ENCODE measurements at regions not wholly inside any gene's neighbourhood (a gene's known extent, or its start where the extent isn't known, plus 50 kb on each side); places are given as distances from the start of the nearest gene placed in this dataset.
A peak's percentile ranks its signal among the peaks of the same experiment; 100 is the strongest.

DNA sequence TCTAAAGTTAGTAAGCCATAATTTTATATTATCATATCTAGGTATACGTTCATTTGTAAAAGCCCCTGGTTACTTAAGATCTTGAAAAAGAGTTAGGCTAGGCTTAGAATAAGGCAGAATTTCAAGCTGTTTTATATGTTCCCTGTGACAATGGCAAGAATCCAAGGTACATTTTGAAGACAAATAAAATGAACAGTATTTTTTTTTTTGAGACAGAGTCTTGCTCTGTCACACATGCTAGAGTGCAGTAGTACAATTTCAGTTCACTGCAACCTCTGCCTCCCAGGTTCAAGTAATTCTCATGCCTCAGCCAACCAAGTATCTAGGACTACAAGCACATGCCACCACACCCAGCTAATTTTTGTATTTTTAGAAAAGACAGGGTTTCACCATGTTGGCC is 139.2 kb downstream of the DUSP6 start:
- H3K27me3 Mint-ChIP-seq (ENCODE audit: low read depth): no peaks in the 10 kb centered on the region
- TF ChIP-seq, protein P1, sequence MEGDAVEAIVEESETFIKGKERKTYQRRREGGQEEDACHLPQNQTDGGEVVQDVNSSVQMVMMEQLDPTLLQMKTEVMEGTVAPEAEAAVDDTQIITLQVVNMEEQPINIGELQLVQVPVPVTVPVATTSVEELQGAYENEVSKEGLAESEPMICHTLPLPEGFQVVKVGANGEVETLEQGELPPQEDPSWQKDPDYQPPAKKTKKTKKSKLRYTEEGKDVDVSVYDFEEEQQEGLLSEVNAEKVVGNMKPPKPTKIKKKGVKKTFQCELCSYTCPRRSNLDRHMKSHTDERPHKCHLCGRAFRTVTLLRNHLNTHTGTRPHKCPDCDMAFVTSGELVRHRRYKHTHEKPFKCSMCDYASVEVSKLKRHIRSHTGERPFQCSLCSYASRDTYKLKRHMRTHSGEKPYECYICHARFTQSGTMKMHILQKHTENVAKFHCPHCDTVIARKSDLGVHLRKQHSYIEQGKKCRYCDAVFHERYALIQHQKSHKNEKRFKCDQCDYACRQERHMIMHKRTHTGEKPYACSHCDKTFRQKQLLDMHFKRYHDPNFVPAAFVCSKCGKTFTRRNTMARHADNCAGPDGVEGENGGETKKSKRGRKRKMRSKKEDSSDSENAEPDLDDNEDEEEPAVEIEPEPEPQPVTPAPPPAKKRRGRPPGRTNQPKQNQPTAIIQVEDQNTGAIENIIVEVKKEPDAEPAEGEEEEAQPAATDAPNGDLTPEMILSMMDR (IDR thresholded peaks at IDR 0.05; ENCODE audit: unreplicated experiment in 3 of 3): no peak
- H3K27ac Mint-ChIP-seq: no peak overlapping the region
- no peaks in the 10 kb centered on the region for H3K9me3 Mint-ChIP-seq
- no peaks in the 10 kb centered on the region for H3K4me1 Mint-ChIP-seq
- no peak overlapping the region for H3K4me3 Mint-ChIP-seq
- no peaks in the 10 kb centered on the region for H3K36me3 Mint-ChIP-seq (ENCODE audit: low read depth)

DNA sequence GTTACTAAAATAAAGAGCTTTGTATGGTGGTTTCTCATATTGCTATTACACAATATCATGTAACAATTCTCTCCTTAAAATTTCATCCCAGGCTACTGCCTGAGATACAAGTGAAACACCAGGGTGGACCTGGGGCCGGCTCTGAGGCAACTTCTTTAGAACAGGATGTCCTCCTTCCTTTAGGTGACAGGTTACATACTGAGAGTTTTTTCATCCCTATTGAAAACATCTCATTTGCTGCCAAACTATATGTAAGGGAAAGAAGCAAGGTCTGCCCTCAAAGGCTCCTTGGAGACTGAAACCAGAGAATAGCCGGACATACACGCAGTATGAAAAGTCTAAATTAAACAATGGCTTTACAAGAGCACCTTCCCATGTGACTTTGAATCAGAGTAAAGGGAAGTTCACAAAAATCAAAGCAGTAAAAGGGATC is 139.9 kb downstream of the DUSP6 start:
- H3K9me3 Mint-ChIP-seq: no peaks in the 10 kb centered on the region
- no peaks in the 10 kb centered on the region for H3K27me3 Mint-ChIP-seq (ENCODE audit: low read depth)
- TF ChIP-seq, protein P1 (IDR thresholded peaks at IDR 0.05; ENCODE audit: unreplicated experiment in 3 of 3): no peak
- H3K4me1 Mint-ChIP-seq: no peaks in the 10 kb centered on the region
- no peak overlapping the region for H3K4me3 Mint-ChIP-seq
- no peaks in the 10 kb centered on the region for H3K36me3 Mint-ChIP-seq (ENCODE audit: low read depth)
- H3K27ac Mint-ChIP-seq: peak overlapping the region in 1 of 3 experiments; percentile 27

- H3K9me3 Mint-ChIP-seq: no peaks in the 10 kb centered on the region
- no peak overlapping the region for H3K27ac Mint-ChIP-seq
- H3K36me3 Mint-ChIP-seq (ENCODE audit: low read depth): no peaks in the 10 kb centered on the region
- no peak overlapping the region for H3K4me3 Mint-ChIP-seq
- no peaks in the 10 kb centered on the region for H3K27me3 Mint-ChIP-seq (ENCODE audit: low read depth)
- H3K4me1 Mint-ChIP-seq: no peaks in the 10 kb centered on the region
- TF ChIP-seq, protein P1 (IDR thresholded peaks at IDR 0.05; ENCODE audit: unreplicated experiment in 3 of 3): no peak
These were observed 140.8 kb downstream of the DUSP6 start for GRCh38 chr12:89211456-89211855.

DNA sequence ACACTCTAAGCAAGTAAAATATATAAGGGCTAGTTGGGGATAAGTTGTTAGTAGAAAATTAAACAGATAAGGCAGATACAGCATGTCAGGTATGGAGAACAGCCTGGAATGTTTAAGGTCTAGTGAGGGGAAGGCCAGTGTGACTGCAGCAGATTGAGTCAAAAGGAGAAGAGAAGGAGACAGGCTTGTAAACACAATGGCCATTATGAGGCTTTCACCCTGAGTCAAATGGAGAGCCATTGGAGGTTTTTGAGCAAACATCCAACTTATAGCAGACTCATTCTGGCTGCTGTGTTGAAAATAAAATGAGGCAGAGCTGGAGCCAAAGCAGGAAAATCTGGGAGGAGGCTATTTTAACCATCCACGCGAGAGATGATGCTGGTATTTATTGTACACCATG is 142.0 kb downstream of the DUSP6 start:
- no peaks in the 10 kb centered on the region for H3K9me3 Mint-ChIP-seq
- no peaks in the 10 kb centered on the region for H3K27me3 Mint-ChIP-seq (ENCODE audit: low read depth)
- H3K4me1 Mint-ChIP-seq: no peaks in the 10 kb centered on the region
- no peak overlapping the region for H3K4me3 Mint-ChIP-seq
- TF ChIP-seq, protein P1 (IDR thresholded peaks at IDR 0.05; ENCODE audit: unreplicated experiment in 3 of 3): no peak
- H3K36me3 Mint-ChIP-seq (ENCODE audit: low read depth): no peaks in the 10 kb centered on the region
- H3K27ac Mint-ChIP-seq: no peak overlapping the region

DNA sequence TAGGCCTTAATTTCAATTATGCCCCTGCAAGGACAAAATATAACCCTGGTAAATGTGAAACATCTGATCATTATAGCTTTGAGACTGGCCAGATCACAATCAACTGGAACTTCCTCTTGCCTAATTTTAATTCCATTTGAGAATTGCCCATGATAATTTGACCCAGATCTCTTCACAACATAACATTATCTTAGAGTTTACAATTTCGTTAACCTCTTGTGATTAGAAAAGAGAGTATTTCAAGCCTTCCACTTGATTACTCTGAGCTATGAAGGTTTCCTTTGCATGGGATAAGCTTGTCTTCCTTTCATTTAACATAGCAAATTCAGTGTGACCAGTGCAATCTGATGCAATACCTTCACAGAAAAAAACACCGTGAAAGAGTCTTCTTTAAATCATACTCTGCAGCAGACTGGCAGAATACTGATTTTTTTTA is 143.6 kb downstream of the DUSP6 start:
- Mint-ChIP-seq H3K4me3 (no peak overlapping the region), H3K27ac (no peak overlapping the region), H3K27me3 (ENCODE audit: low read depth) (no peaks in the 10 kb centered on the region), H3K36me3 (ENCODE audit: low read depth) (no peaks in the 10 kb centered on the region), H3K9me3 (no peaks in the 10 kb centered on the region), H3K4me1 (no peaks in the 10 kb centered on the region)
- TF ChIP-seq, protein P1 (IDR thresholded peaks at IDR 0.05; ENCODE audit: unreplicated experiment in 3 of 3): no peak

GRCh38 chr12:89206390-89206789 is 145.9 kb downstream of the DUSP6 start:
- Mint-ChIP-seq H3K27ac (no peak overlapping the region), H3K36me3 (ENCODE audit: low read depth) (no peaks in the 10 kb centered on the region), H3K4me1 (no peaks in the 10 kb centered on the region), H3K9me3 (no peaks in the 10 kb centered on the region), H3K27me3 (ENCODE audit: low read depth) (no peaks in the 10 kb centered on the region), H3K4me3 (no peak overlapping the region)
- TF ChIP-seq, protein P1 (IDR thresholded peaks at IDR 0.05; ENCODE audit: unreplicated experiment in 3 of 3): no peak
